ENCODE measurements at regions not wholly inside any gene's neighbourhood (a gene's known extent, or its start where the extent isn't known, plus 50 kb on each side); places are given as distances from the start of the nearest gene placed in this dataset.

- H3K4me1 ChIP-seq (ENCODE audit: control insufficient read depth in 1 of 2, insufficient read depth in 2 of 2, low read length in 2 of 2): no peaks in the 10 kb centered on the region
- no peaks in the 10 kb centered on the region for H3K36me3 ChIP-seq (ENCODE audit: control insufficient read depth in 1 of 2, insufficient read depth in 2 of 2, low read length in 2 of 2)
- H3K4me3 ChIP-seq (replicated peaks in 1 of 2; ENCODE audit: low read depth in 1 of 2, low read length in 2 of 2): no peak overlapping the region
- intact Hi-C loops (cut with micrococcal nuclease): no loop called here
- TF ChIP-seq CEBPB (IDR thresholded peaks at IDR 0.05; ENCODE audit: low read depth) (no peak), EZH2phosphoT487 (IDR thresholded peaks at IDR 0.05; ENCODE audit: borderline replicate concordance) (no peak), RAD21 (IDR thresholded peaks at IDR 0.05; ENCODE audit: low read depth) (no peak), CBX3 (IDR thresholded peaks at IDR 0.05; ENCODE audit: low read depth) (no peak), SRF (IDR thresholded peaks at IDR 0.05; ENCODE audit: low read depth) (no peak), MAX (IDR thresholded peaks at IDR 0.05) (no peak), SIN3A (IDR thresholded peaks at IDR 0.05; ENCODE audit: low read depth) (no peak), CTCF (IDR thresholded peaks at IDR 0.05 in 2 of 3, conservative IDR thresholded peaks at IDR 0.05 in 1 of 3; ENCODE audit: borderline replicate concordance in 1 of 3, insufficient read depth in 1 of 3, low read depth in 2 of 3, low read length in 2 of 3) (no peak), FOSL1 (IDR thresholded peaks at IDR 0.05; ENCODE audit: low read depth) (no peak)
- TF ChIP-seq, protein P1, sequence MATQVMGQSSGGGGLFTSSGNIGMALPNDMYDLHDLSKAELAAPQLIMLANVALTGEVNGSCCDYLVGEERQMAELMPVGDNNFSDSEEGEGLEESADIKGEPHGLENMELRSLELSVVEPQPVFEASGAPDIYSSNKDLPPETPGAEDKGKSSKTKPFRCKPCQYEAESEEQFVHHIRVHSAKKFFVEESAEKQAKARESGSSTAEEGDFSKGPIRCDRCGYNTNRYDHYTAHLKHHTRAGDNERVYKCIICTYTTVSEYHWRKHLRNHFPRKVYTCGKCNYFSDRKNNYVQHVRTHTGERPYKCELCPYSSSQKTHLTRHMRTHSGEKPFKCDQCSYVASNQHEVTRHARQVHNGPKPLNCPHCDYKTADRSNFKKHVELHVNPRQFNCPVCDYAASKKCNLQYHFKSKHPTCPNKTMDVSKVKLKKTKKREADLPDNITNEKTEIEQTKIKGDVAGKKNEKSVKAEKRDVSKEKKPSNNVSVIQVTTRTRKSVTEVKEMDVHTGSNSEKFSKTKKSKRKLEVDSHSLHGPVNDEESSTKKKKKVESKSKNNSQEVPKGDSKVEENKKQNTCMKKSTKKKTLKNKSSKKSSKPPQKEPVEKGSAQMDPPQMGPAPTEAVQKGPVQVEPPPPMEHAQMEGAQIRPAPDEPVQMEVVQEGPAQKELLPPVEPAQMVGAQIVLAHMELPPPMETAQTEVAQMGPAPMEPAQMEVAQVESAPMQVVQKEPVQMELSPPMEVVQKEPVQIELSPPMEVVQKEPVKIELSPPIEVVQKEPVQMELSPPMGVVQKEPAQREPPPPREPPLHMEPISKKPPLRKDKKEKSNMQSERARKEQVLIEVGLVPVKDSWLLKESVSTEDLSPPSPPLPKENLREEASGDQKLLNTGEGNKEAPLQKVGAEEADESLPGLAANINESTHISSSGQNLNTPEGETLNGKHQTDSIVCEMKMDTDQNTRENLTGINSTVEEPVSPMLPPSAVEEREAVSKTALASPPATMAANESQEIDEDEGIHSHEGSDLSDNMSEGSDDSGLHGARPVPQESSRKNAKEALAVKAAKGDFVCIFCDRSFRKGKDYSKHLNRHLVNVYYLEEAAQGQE (IDR thresholded peaks at IDR 0.05; ENCODE audit: low read depth): no peak
- TF ChIP-seq, protein P2, sequence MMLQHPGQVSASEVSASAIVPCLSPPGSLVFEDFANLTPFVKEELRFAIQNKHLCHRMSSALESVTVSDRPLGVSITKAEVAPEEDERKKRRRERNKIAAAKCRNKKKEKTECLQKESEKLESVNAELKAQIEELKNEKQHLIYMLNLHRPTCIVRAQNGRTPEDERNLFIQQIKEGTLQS (IDR thresholded peaks at IDR 0.05): no peak
- H2AFZ ChIP-seq (ENCODE audit: low read depth, low read length, poor library complexity, severe bottlenecking): no peak overlapping the region
- ChIA-PET RAD21 (ENCODE audit: low non-redundant PET in 1 of 2, low total read pairs in 2 of 2, uncharacterized antibody in 2 of 2, unreplicated experiment in 2 of 2) (no interaction called here), CTCF (no interaction called here), POLR2A (no interaction called here)
- H3K9me2 ChIP-seq (ENCODE audit: insufficient read depth): no peaks in the 10 kb centered on the region
- H4K20me1 ChIP-seq (ENCODE audit: insufficient read depth): no peaks in the 10 kb centered on the region
- BruUV-seq (replicated peaks): no TSS peak
- no peak overlapping the region for H3K9ac ChIP-seq (ENCODE audit: low read length)
- H3K27me3 ChIP-seq (ENCODE audit: insufficient read depth, low read length): no peaks in the 10 kb centered on the region
- DNase-seq (ENCODE audit: low read depth, low spot score) (no peak), ATAC-seq (no peak)
- H3K9me3 ChIP-seq (ENCODE audit: control insufficient read depth in 1 of 2, insufficient read depth in 1 of 2, low read depth in 1 of 2, low read length in 2 of 2): peaks cover 30 to 41% of the 10 kb centered on the region in 2 experiments
- H3K27ac ChIP-seq (ENCODE audit: low read depth, low read length): no peak overlapping the region
- H3K4me2 ChIP-seq (ENCODE audit: low read length): no peak overlapping the region
- H3K79me2 ChIP-seq (ENCODE audit: insufficient read depth, low read length): no peaks in the 10 kb centered on the region
These were observed 447.6 kb upstream of the CA10 start for GRCh38 chr17:52606098-52606497.

All from HCT116 (cell line).